ENCODE measurements at regions not wholly inside any gene's neighbourhood (a gene's known extent, or its start where the extent isn't known, plus 50 kb on each side); places are given as distances from the start of the nearest gene placed in this dataset.

GRCh38 chr6:126633373-126633772, 293.5 kb downstream of the CENPW start:
- TF ChIP-seq, protein P1, sequence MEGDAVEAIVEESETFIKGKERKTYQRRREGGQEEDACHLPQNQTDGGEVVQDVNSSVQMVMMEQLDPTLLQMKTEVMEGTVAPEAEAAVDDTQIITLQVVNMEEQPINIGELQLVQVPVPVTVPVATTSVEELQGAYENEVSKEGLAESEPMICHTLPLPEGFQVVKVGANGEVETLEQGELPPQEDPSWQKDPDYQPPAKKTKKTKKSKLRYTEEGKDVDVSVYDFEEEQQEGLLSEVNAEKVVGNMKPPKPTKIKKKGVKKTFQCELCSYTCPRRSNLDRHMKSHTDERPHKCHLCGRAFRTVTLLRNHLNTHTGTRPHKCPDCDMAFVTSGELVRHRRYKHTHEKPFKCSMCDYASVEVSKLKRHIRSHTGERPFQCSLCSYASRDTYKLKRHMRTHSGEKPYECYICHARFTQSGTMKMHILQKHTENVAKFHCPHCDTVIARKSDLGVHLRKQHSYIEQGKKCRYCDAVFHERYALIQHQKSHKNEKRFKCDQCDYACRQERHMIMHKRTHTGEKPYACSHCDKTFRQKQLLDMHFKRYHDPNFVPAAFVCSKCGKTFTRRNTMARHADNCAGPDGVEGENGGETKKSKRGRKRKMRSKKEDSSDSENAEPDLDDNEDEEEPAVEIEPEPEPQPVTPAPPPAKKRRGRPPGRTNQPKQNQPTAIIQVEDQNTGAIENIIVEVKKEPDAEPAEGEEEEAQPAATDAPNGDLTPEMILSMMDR (IDR thresholded peaks at IDR 0.05; ENCODE audit: borderline replicate concordance, insufficient read depth, low read depth, low read length), result no peak
- no peak overlapping the region for H3K4me3 ChIP-seq (ENCODE audit: low read depth, low read length)

DNA sequence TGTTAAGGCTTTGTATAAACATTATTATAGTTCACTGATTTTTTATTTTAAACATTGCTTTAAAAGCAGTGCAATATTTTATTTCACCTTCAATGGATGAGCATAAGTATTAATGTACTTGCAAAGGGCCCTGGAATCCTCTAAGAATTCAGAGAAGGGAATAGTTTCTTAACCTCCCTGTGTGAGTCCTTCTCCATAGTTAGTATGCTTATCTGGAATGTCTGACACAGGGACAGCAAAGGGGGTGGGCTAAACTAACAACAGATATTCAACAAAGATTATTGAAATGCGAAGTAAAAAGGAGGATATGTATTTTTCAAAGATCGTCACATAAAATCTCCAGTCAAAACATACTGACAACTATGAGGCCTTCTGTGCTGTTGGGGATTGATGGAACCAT, 300.4 kb downstream of the CENPW start:
- H3K4me3 ChIP-seq (ENCODE audit: low read depth, low read length), result no peak overlapping the region
- TF ChIP-seq, protein P1 (IDR thresholded peaks at IDR 0.05; ENCODE audit: borderline replicate concordance, insufficient read depth, low read depth, low read length), result no peak

DNA sequence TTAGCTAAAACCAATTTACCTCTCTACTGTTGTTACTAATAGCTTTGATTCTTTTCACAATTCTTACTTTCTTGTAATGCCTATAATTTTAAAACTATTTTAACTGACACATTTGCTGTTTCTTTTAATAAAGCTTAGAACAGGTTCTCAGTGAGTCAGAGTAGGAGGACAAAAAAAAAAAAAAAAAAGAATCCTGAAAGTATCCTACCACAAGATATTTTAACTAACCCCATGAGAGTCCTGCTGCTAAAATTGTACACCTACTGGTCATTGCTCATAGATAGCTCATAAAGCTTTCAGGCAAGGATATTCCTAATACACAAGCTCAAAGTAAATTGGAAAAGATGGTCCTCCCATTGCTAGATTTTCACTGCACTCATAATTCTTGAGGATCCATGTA, 301.0 kb downstream of the CENPW start:
- no peak overlapping the region for H3K4me3 ChIP-seq (ENCODE audit: low read depth, low read length)
- TF ChIP-seq, protein P1 (IDR thresholded peaks at IDR 0.05; ENCODE audit: borderline replicate concordance, insufficient read depth, low read depth, low read length), result no peak

DNA sequence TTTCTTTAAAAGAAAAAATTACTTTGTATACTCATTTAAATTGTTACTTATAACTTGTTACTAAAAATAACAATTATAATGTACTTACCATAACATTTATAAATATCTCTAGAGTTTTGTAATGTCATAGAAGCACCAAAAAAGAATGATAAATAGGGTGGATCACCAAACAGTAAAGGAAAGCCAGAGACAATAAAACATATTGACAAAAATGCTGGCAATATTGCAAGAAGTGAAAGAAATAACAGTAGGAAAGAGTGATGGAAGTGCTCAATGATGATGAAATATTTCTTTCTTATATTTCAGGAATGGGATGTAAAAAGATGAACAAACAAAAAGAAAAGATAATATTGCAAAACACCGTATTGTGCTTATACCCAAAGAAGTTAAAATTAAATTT, 301.7 kb downstream of the CENPW start:
- TF ChIP-seq, protein P1 (IDR thresholded peaks at IDR 0.05; ENCODE audit: borderline replicate concordance, insufficient read depth, low read depth, low read length), result no peak

GRCh38 chr6:126643352-126643751, 303.4 kb downstream of the CENPW start:
- TF ChIP-seq, protein P1 (IDR thresholded peaks at IDR 0.05; ENCODE audit: borderline replicate concordance, insufficient read depth, low read depth, low read length), result no peak
- H3K4me3 ChIP-seq (ENCODE audit: low read depth, low read length), result no peak overlapping the region

More for the DNA sequence above, 301.7 kb downstream of the CENPW start:
- no peak overlapping the region for H3K4me3 ChIP-seq (ENCODE audit: low read depth, low read length)

GRCh38 chr6:126650931-126651330, 311.0 kb downstream of the CENPW start:
- TF ChIP-seq, protein P1 (IDR thresholded peaks at IDR 0.05; ENCODE audit: borderline replicate concordance, insufficient read depth, low read depth, low read length), result no peak
- no peak overlapping the region for H3K4me3 ChIP-seq (ENCODE audit: low read depth, low read length)

- TF ChIP-seq, protein P1 (IDR thresholded peaks at IDR 0.05; ENCODE audit: borderline replicate concordance, insufficient read depth, low read depth, low read length), result peak; percentile 41; the same call in 1 of the 2 replicates
- no peak overlapping the region for H3K4me3 ChIP-seq (ENCODE audit: low read depth, low read length)
These were observed 317.8 kb downstream of the CENPW start for GRCh38 chr6:126657561-126658175.
